ENCODE measurements at regions not wholly inside any gene's neighbourhood (a gene's known extent, or its start where the extent isn't known, plus 50 kb on each side); places are given as distances from the start of the nearest gene placed in this dataset.

GRCh38 chr16:20242568-20243255, 84.6 kb downstream of the GP2 start:
- Histone ChIP-seq H2AK9ac (replicated peaks; ENCODE audit: low read depth, low read length, poor library complexity) (no peak overlapping the region), H3K4me3 (ENCODE audit: insufficient read depth, low read depth, low read length) (no peak overlapping the region), H4K8ac (ENCODE audit: low read depth in 2 of 2, low read length in 2 of 2) (no peak overlapping the region), H2AK5ac (ENCODE audit: low read depth, low read length) (no peak overlapping the region), H3K9me1 (ENCODE audit: insufficient read depth, low read length) (no peaks in the 10 kb centered on the region), H3K4ac (ENCODE audit: low read depth, low read length) (no peak overlapping the region), H3K18ac (ENCODE audit: low read depth, low read length) (no peak overlapping the region), H4K20me1 (ENCODE audit: insufficient read depth, low read length) (no peaks in the 10 kb centered on the region), H2BK120ac (ENCODE audit: low read depth, low read length) (no peak overlapping the region), H4K91ac (ENCODE audit: insufficient read depth, low read depth, low read length) (no peak overlapping the region), H3K56ac (ENCODE audit: extremely low read depth, insufficient read depth, low read length) (no peak overlapping the region), H2BK5ac (ENCODE audit: low read depth, low read length, poor library complexity, severe bottlenecking) (no peak overlapping the region), H3K27me3 (ENCODE audit: control insufficient read depth, insufficient read depth, low read length) (no peaks in the 10 kb centered on the region), H3K27ac (ENCODE audit: insufficient read depth, low read length) (no peak overlapping the region), H3K4me2 (ENCODE audit: low read depth, low read length) (no peak overlapping the region), H2BK20ac (ENCODE audit: low read depth, low read length) (no peak overlapping the region), H4K5ac (ENCODE audit: low read depth, low read length) (no peak overlapping the region), H3K36me3 (ENCODE audit: control insufficient read depth, insufficient read depth, low read length) (no peaks in the 10 kb centered on the region), H2AFZ (replicated peaks; ENCODE audit: low read length, poor library complexity) (no peak overlapping the region), H3K4me1 (ENCODE audit: control insufficient read depth, insufficient read depth, low read length) (no peaks in the 10 kb centered on the region), H3K23ac (ENCODE audit: low read depth, low read length) (no peak overlapping the region), H3K9me3 (ENCODE audit: control insufficient read depth, insufficient read depth, low read length) (peaks cover 4% of the 10 kb centered on the region), H3K14ac (replicated peaks; ENCODE audit: low read depth, low read length) (no peak overlapping the region), H3K79me1 (ENCODE audit: low read depth in 1 of 2, low read length in 2 of 2) (no peaks in the 10 kb centered on the region), H2BK15ac (ENCODE audit: low read depth, low read length) (no peak overlapping the region), H3K9ac (ENCODE audit: low read depth, low read length) (no peak overlapping the region)
- no peak for ATAC-seq (ENCODE audit: low read depth)
- no peak for DNase-seq
- no TSS peak for BruUV-seq (replicated peaks)
- POLR2A ChIA-PET (ENCODE audit: unreplicated experiment): no interaction called here
- CTCF ChIA-PET: no interaction called here
- dilution Hi-C loops (cut with HindIII; ENCODE audit: low sequenced_read_pairs, unreplicated experiment) (no loop called here), in situ Hi-C loops (cut with MboI; ENCODE audit: low sequenced_read_pairs) (no loop called here), intact Hi-C loops (cut with micrococcal nuclease) (no loop called here)
- WGBS, 2 experiments (ENCODE audit: extremely low coverage in 2 of 2, insufficient read length in 1 of 2): no CpG with 5 or more reads among the region's 3 CpGs
- no peak for TF ChIP-seq RAD21 (IDR thresholded peaks at IDR 0.05; ENCODE audit: low read length)
- TF ChIP-seq CHD1 (IDR thresholded peaks at IDR 0.05; ENCODE audit: low read depth, low read length): no peak
- no peak for TF ChIP-seq RCOR1 (IDR thresholded peaks at IDR 0.05; ENCODE audit: insufficient replicate concordance, low read length)
- no peak for TF ChIP-seq MAFK (IDR thresholded peaks at IDR 0.05; ENCODE audit: low read depth, low read length)
- TF ChIP-seq RFX5 (IDR thresholded peaks at IDR 0.05; ENCODE audit: low read depth, low read length): no peak
- no peak for TF ChIP-seq MAZ (IDR thresholded peaks at IDR 0.05; ENCODE audit: borderline replicate concordance, low read depth, low read length)
- TF ChIP-seq MXI1 (IDR thresholded peaks at IDR 0.05; ENCODE audit: borderline replicate concordance, low read depth, low read length): no peak
- no peak for TF ChIP-seq BHLHE40 (IDR thresholded peaks at IDR 0.05; ENCODE audit: low read depth, low read length)
- no peak for TF ChIP-seq POLR2A (IDR thresholded peaks at IDR 0.05; ENCODE audit: low read depth, low read length)
- no peak for TF ChIP-seq CEBPB (IDR thresholded peaks at IDR 0.05; ENCODE audit: low read depth, low read length)
- no peak for TF ChIP-seq FOS (IDR thresholded peaks at IDR 0.05; ENCODE audit: low read depth, low read length)
- TF ChIP-seq USF2 (IDR thresholded peaks at IDR 0.05; ENCODE audit: low read depth, low read length): no peak
- no peak for TF ChIP-seq NFE2L2 (IDR thresholded peaks at IDR 0.05; ENCODE audit: low read depth, low read length)
- TF ChIP-seq ELK1 (IDR thresholded peaks at IDR 0.05; ENCODE audit: borderline replicate concordance, low read depth, low read length): no peak
- TF ChIP-seq SMC3 (IDR thresholded peaks at IDR 0.05; ENCODE audit: low read depth, low read length): no peak

Data from IMR-90 (cell line).